NCI-H146 treated with DMSO at 0.1 percent for 48 hours (cell line): ENCODE measurements at regions not wholly inside any gene's neighbourhood (a gene's known extent, or its start where the extent isn't known, plus 50 kb on each side); places are given as distances from the start of the nearest gene placed in this dataset.

Experiments used
- DNase-seq: peaks from one replicate; lab custom pipeline; 2025; ENCODE audit not compliant: unreplicated experiment; lab: John Stamatoyannopoulos, UW

GRCh38 chr16:72419638-72420037 lies 247.7 kb upstream of the PMFBP1 start:
- no peak for DNase-seq

GRCh38 chr16:72415379-72415778 lies 243.4 kb upstream of the PMFBP1 start:
- DNase-seq: no peak

DNA sequence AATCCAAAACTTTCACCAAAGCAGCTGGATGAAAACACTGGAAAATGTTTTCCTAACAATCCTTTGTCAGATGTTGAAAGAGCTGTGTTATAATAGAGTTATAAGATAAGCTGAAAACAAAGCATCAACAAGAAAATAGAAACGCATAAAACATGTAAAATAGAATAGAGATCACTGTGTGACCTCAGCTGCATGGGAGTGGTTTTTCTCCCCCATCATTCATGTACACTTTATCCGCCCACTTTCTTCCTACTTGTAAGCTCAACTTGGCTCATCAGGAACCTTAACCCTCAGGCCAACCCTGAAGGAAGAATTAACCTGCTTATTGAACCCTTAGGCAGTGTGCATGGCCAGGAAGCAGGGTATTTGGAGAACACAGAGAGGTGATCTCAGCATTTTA lies 238.5 kb upstream of the PMFBP1 start:
- no peak for DNase-seq

- no peak for DNase-seq
These were observed 237.5 kb upstream of the PMFBP1 start for GRCh38 chr16:72409423-72409822.

DNA sequence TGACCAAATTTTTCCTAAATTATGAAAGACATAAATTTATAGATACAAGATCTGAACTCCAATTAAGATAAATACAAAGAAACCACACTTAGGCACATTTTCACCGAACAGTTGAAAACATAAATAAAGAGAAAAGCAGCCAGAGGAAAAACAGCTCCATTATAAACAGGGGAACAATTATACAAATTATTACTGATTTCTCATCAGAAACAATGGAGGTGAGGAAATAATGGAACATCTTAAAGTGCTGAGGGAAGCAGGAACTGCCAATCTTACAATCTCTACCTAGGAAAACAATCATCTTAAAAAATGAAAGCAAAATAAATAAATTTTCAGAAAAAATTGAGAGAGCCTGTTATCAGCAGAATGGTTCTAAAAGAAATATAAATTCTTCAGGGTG lies 234.4 kb upstream of the PMFBP1 start:
- no peak for DNase-seq

GRCh38 chr16:72404299-72404698 lies 232.3 kb upstream of the PMFBP1 start:
- DNase-seq: no peak

DNA sequence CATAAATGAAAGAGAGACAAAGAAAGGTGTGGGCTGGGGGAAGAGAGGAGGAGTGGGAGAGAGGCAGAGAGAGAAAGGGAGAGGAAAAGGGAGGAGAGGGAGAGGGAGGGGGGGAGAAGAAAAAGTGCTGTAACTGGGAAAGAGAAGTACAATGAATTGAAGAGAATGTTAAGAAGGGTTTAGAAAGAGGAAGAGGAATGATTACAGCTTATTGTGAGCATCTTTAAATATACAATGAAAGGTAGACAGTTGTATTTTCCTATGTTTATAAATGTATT lies 229.1 kb upstream of the PMFBP1 start:
- no peak for DNase-seq

- peak; percentile 41 for DNase-seq
These were observed 228.5 kb upstream of the PMFBP1 start for GRCh38 chr16:72400257-72401083.

DNA sequence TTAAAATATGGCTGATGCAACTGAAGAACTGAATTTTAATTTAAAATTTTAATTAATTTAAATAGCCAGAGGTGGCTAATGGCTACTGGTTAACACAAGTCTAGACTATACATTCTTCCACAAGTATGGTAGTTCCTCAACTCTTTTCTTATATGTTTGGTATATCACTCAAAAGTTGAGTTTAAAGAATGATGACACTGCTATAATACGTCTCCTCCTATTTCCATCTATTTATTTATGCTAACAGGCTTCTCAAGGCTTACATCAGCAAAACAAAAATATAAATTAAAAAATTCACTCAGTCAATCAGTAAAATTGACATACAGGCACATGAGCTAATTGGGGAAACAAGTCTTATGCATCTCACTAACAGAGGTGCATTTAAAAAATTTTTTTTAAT lies 227.9 kb upstream of the PMFBP1 start:
- no peak for DNase-seq

- DNase-seq: no peak
These were observed 225.9 kb upstream of the PMFBP1 start for GRCh38 chr16:72397876-72398275.

- DNase-seq: no peak
These were observed 222.6 kb upstream of the PMFBP1 start for GRCh38 chr16:72394526-72394925.

DNA sequence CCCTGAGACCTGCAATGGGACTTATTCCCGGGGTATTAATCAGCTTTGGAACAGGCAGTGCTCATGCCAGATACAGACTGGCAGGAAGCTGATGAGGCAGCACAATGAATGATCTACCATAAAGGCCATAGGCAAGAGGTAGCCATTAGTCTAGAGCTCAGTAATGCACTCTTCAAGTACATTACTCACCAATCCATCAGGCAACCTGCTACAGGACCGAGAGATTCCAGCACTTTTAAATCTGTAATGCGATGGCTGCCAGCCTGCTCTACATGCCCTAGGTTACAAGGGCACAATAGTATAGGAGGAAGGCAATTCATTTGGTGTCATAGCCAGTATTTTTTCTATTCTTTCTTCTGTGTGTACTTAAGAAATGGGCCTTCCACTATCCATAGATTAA lies 217.8 kb upstream of the PMFBP1 start:
- no peak for DNase-seq

DNA sequence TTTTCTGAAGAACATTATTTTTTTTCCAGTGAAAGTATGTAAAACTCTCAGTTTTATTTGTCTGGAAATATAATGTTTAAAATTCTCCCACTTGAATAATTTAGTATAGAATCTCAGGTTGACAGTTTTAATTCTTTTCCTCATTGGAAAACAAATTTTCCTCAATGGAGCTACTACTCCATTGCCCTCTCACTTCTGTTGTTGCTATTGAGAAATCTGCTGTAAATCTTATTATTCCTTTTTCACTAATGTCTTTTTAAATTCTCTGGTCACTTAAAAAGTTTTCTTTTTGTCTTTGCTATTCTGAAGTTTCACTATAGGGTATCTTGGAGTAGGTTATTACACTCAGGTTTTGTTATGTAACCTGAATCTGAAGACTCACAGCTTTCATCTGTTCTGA lies 216.1 kb upstream of the PMFBP1 start:
- no peak for DNase-seq

GRCh38 chr16:72384651-72385050 lies 212.7 kb upstream of the PMFBP1 start:
- DNase-seq: no peak

- no peak for DNase-seq
These were observed 208.3 kb upstream of the PMFBP1 start for GRCh38 chr16:72380283-72380682.

- DNase-seq: no peak
These were observed 201.2 kb upstream of the PMFBP1 start for GRCh38 chr16:72373201-72373600.

- DNase-seq: no peak
These were observed 200.4 kb upstream of the PMFBP1 start for GRCh38 chr16:72372087-72373045.

DNA sequence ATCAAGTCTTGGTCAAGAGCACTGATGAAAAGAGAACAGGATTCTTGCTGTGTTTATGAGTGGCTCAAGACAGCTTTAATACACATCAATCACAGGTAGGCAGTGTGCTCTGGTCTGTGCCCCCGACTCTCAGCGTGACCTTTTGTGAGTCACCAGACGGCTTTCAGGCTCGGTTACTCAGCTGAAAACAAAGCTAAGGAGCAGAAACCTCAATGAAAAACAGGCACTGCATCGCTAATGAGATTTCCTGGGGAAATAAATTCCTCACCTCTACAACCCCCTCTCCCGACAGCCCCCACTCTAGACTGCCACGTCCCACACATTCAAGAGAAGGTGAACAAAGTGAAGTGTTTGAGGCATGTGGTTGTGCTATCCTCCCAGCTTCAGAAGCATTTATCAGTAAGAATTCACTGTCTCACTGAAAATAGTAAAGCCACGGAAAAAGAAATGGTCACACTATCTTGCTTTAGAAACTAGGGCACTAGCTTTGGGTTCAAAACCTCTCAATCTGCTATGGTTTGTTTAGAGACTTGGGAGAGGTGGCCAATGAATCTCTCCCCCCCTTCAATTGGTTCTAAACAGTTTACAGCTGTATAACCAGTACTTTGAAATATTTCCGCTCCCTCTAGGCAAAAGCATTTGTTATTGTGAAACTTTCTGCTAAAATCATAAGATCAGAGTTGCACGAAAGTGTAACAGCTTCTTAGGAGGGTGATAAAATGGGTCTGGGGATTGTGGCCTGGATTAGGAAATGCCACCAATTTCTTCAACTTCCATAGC lies 199.5 kb upstream of the PMFBP1 start:
- peak; percentile 41 for DNase-seq

DNA sequence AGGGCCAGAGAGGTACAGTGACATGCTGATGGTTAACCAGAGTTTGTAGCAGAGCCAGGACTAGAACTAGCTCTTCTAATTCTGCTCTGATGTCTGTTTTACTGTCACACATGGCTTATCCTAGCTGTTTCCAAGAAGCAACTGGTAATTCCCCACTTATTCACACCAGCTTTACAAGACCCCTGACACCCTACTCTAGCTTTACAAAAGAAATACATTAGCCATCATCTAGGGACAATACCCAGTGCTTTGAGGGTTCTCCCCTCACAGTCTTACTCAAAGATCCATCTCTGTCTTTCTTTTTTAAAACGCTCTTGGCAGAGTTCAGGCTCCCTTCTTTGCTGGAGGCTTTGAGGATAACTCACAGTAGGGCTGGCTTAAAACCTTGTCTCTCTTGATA lies 197.3 kb upstream of the PMFBP1 start:
- DNase-seq: no peak

GRCh38 chr16:72367851-72368250 lies 195.9 kb upstream of the PMFBP1 start:
- no peak for DNase-seq

DNA sequence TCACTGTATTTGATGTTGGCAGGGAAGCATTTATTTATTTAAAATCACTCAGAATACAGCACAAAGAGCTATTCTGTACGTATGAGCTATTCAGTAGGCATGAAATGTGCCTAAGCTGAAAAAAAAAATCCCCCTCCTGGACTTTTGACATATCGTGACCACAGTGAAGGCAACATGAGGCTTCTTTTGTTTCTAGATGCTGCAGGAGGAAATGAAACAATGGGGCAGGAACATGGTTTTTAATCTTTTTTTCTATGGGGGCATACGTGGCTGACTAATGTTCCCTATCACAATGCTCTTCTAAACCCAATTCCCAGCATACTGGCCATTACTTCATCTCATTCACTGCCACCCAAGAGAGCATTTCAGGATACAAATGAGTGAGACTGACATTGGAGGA lies 191.0 kb upstream of the PMFBP1 start:
- DNase-seq: no peak

- no peak for DNase-seq
These were observed 190.5 kb upstream of the PMFBP1 start for GRCh38 chr16:72362476-72362875.
